ENCODE measurements at regions not wholly inside any gene's neighbourhood (a gene's known extent, or its start where the extent isn't known, plus 50 kb on each side); places are given as distances from the start of the nearest gene placed in this dataset.

DNA sequence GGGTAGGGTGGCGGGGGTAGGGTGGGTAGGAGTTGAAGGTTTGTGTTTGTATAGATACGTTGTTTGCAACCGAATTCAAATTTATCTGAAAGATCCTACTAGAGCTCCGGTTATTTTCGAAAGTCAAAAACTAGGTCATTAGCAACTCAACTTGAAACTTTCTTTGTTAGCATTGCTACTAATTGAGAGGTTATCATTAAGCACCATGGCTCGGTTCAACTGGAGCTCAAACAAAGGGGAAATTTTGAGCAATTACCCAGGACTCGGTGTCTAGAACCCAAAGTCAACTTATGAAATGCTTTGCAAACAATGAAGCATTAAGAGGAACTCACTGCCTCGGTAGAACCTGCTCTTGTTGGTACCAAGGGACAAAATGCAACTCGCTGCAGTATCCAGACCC is 207.7 kb downstream of the BCAT1 start:
- no peak for DNase-seq (ENCODE audit: low read depth)
- no peak overlapping the region for H3K4me3 ChIP-seq (ENCODE audit: low read length)
- TF ChIP-seq CTCF (conservative IDR thresholded peaks at IDR 0.05; ENCODE audit: low read depth, low read length), result no peak

DNA sequence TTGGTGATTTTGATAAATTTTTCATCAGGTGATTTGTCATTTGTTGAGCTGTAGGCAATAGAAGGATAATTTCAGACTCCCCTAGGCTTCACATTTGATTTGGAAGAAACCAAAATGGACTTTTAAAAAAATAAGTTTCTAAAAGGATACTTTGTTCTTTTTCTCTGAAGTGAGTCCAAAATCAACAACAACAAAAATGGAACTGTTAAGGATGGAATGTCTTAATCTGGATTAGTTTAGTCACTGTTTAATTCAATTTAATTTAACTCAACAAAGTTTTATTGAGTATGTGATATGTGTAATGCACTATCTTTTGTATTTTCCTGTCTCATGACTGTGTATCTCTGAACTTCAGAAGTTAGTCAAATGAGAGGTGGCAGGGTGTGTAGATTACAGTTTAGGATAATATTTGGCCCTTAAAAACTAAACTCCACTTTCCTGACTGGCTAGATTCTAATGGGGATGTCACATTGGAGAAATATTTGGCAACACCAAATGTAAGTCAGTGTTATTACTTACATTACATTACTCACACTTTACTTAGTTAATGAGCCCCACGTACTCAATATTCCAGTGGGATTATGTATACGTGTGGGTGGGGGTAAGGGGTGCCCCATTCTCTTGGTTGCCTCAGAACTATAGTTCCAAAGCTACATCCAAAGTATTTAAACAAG is 209.7 kb downstream of the BCAT1 start:
- DNase-seq (ENCODE audit: low read depth), result peak; percentile 66
- TF ChIP-seq CTCF (conservative IDR thresholded peaks at IDR 0.05; ENCODE audit: low read depth, low read length), result no peak

DNA sequence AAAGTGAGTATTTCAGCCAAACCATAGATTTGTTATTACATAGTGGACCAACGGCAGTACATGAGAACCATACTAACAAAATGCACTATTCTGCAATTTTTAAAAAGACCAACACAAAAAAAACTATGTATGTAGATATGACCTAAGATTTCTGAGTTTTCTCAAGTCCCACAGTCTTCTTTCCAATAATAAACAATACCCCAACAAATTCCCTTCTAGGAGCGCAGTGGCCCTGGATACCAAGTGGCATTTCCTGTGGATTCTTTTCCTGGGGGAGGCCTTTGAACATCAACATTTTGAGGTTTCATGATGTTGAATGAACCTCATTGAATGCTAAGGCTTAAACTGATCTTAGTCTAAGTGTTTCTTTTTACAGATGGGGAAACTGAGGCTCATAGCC is 210.5 kb downstream of the BCAT1 start:
- no peak for TF ChIP-seq CTCF (conservative IDR thresholded peaks at IDR 0.05; ENCODE audit: low read depth, low read length)
- H3K4me3 ChIP-seq (ENCODE audit: low read length), result no peak overlapping the region
- no peak for DNase-seq (ENCODE audit: low read depth)

More for the DNA sequence above, 209.7 kb downstream of the BCAT1 start:
- no peak overlapping the region for H3K4me3 ChIP-seq (ENCODE audit: low read length)

DNA sequence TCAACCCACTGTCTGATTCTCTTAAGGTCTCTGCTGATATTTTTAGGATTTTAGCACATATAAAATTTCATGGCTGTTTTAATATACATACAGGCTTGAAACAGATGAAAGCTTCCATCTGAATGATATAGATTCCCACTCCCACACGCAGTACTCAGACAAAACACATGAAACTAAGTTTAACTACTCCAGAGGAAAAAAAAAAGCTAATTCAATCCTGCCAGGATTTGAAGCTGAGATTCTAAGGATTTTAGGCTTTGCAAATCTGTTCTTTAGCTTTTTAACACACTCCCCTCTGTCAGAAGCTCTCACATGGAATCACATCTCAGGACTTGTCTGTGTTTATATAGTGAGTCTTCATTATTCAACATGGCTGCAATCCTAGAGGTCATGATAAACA is 217.3 kb downstream of the BCAT1 start:
- no peak overlapping the region for H3K4me3 ChIP-seq (ENCODE audit: low read length)
- no peak for DNase-seq (ENCODE audit: low read depth)
- TF ChIP-seq CTCF (conservative IDR thresholded peaks at IDR 0.05; ENCODE audit: low read depth, low read length), result no peak

DNA sequence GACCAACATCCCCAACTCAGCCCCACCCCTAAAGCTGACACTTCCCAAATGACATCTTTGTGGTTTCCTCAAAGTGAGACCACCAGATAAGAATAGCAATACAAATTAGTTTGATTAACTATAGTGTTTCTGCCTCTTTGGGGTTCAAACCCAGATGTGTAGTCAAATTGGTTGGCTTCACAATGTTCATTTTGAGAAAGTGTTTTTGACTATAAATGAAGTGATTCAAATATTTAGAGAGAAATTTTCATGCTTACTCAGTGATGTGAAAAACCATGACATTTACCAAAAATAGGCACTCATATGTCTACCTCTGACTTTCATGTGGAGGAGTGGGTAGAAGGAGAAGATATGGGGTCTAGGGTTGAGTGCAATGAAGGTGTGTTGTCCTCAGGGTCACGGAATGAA is 218.4 kb downstream of the BCAT1 start:
- no peak for TF ChIP-seq CTCF (conservative IDR thresholded peaks at IDR 0.05; ENCODE audit: low read depth, low read length)
- no peak overlapping the region for H3K4me3 ChIP-seq (ENCODE audit: low read length)
- DNase-seq (ENCODE audit: low read depth), result no peak

- no peak for DNase-seq (ENCODE audit: low read depth)
- no peak for TF ChIP-seq CTCF (conservative IDR thresholded peaks at IDR 0.05; ENCODE audit: low read depth, low read length)
- no peak overlapping the region for H3K4me3 ChIP-seq (ENCODE audit: low read length)
Measured at GRCh38 chr12:24728826-24729225, 220.1 kb downstream of the BCAT1 start.

GRCh38 chr12:24728366-24728765 is 220.5 kb downstream of the BCAT1 start:
- TF ChIP-seq CTCF (conservative IDR thresholded peaks at IDR 0.05; ENCODE audit: low read depth, low read length), result peak; percentile 70
- no peak for DNase-seq (ENCODE audit: low read depth)
- H3K4me3 ChIP-seq (ENCODE audit: low read length), result no peak overlapping the region
